HFF-Myc (cell line): ENCODE measurements at regions not wholly inside any gene's neighbourhood (a gene's known extent, or its start where the extent isn't known, plus 50 kb on each side); places are given as distances from the start of the nearest gene placed in this dataset.

Source experiments
- DNase-seq: peaks from one replicate; pipeline ENCODE4 v3.0.0-alpha.2; 2011; ENCODE audit warnings: low read depth; ENCODE audit errors: extremely low read depth
- H3K4me3 ChIP-seq: replicated peaks from 2 replicates; pipeline ENCODE4 v1.5.1; 2011; ENCODE audit warnings: low read depth, mild to moderate bottlenecking, control low read depth, low read length
- CTCF ChIP-seq: IDR thresholded peaks from 2 replicates; pipeline ENCODE4 v1.5.1; 2012; ENCODE audit warnings: mild to moderate bottlenecking, low read depth, low read length, control low read depth; ENCODE audit errors: missing control alignments

- TF ChIP-seq CTCF = no peak
- no peak overlapping the region for H3K4me3 ChIP-seq
- no peak for DNase-seq
Measured at GRCh38 chr2:2834516-2835254, 503.6 kb upstream of the MYT1L start.

GRCh38 chr2:2834105-2834504 lies 503.0 kb upstream of the MYT1L start:
- no peak overlapping the region for H3K4me3 ChIP-seq
- DNase-seq = no peak
- no peak for TF ChIP-seq CTCF

- TF ChIP-seq CTCF = no peak
- no peak overlapping the region for H3K4me3 ChIP-seq
- DNase-seq = no peak
Measured at GRCh38 chr2:2832657-2833056, 501.6 kb upstream of the MYT1L start.

GRCh38 chr2:2831633-2832032 lies 500.6 kb upstream of the MYT1L start:
- TF ChIP-seq CTCF = no peak
- no peak overlapping the region for H3K4me3 ChIP-seq
- no peak for DNase-seq

GRCh38 chr2:2830576-2830975 lies 499.5 kb upstream of the MYT1L start:
- no peak overlapping the region for H3K4me3 ChIP-seq
- no peak for TF ChIP-seq CTCF
- DNase-seq = no peak

GRCh38 chr2:2828774-2829368 lies 497.8 kb upstream of the MYT1L start:
- no peak overlapping the region for H3K4me3 ChIP-seq
- TF ChIP-seq CTCF = no peak
- DNase-seq = no peak
